IMR-90 (cell line): ENCODE measurements at regions not wholly inside any gene's neighbourhood (a gene's known extent, or its start where the extent isn't known, plus 50 kb on each side); places are given as distances from the start of the nearest gene placed in this dataset.

Experiments
- CTCF ChIP-seq: conservative IDR thresholded peaks from 2 replicates; pipeline ENCODE4 v1.5.1; 2012; ENCODE audit warnings: mild to moderate bottlenecking, low read depth, low read length, improper control_type of control experiment
- MAFK ChIP-seq: IDR thresholded peaks from 2 replicates; pipeline ENCODE4 v1.6.1; 2012; ENCODE audit warnings: low read depth, low read length, improper control_type of control experiment

DNA sequence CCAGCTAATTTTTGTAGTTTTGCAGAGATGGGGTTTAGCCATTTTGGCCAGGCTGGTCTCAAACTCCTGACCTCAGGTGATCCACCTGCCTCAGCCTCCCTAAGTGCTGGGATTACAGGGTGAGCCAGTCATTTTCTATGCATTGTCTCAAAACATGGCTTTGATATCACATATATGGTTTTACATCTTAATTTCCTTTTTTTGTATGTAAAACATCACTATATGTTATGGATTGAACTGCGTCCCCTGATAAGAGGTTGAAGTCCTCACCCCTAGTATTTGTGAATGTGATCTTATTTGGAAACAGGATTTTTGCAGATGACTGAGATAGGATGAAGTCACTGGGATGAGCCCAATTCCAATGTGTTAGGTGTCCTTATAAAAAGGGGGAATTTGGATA is 89.8 kb upstream of the MYCN start:
- TF ChIP-seq MAFK (no peak), CTCF (no peak)
